ENCODE measurements at regions not wholly inside any gene's neighbourhood (a gene's known extent, or its start where the extent isn't known, plus 50 kb on each side); places are given as distances from the start of the nearest gene placed in this dataset.
"Not testable (repeated sequence)": the region's sequence is repeated elsewhere in the genome, so short reads cannot be mapped to it uniquely, and the experiment has no call there.

- Mint-ChIP-seq H3K36me3 (peaks cover 0 to 4% (median 0%) of the 10 kb centered on the region in 5 donors), H3K27ac (no peak overlapping the region), H3K4me3 (no peak overlapping the region), H3K4me1 (peaks cover 0 to under 1% (median 0%) of the 10 kb centered on the region in 7 donors), H3K9me3 (peaks cover 0 to 5% (median 0%) of the 10 kb centered on the region in 11 donors), H3K27me3 (peaks cover 0 to 10% (median 0%) of the 10 kb centered on the region in 5 donors)
- Histone ChIP-seq H3K9me3 (ENCODE audit: control insufficient read depth in 2 of 3, low read length in 3 of 3) (no peaks in the 10 kb centered on the region), H3K36me3 (ENCODE audit: control insufficient read depth in 2 of 3, insufficient read depth in 3 of 3, low read length in 3 of 3) (no peaks in the 10 kb centered on the region), H3K4me1 (ENCODE audit: control insufficient read depth in 2 of 2, insufficient read depth in 2 of 2, low read length in 2 of 2) (no peaks in the 10 kb centered on the region), H3K4me3 (ENCODE audit: low read length) (no peak overlapping the region), H3K27me3 (ENCODE audit: control insufficient read depth in 2 of 2, insufficient read depth in 2 of 2, low read length in 2 of 2) (no peaks in the 10 kb centered on the region), H3K27ac (ENCODE audit: low read depth, low read length) (no peak overlapping the region)
- CTCF ChIA-PET, result no interaction called here
- DNase-seq (no peak), ATAC-seq (no peak)
- intact Hi-C loops (cut with micrococcal nuclease), result no loop called here
- POLR2A ChIA-PET, result interaction anchor here (0.8 kb wide), 1 partner anchor 9 kb away, joined by 4 read pairs; no protein-coding TSS in a partner anchor
Measured at GRCh38 chr11:69219991-69220390, 64.3 kb downstream of the SMIM38 start.

GRCh38 chr11:69220561-69221051 lies 64.9 kb downstream of the SMIM38 start:
- intact Hi-C loops (cut with micrococcal nuclease), result no loop called here
- H3K27ac Mint-ChIP-seq, result no peak overlapping the region
- ATAC-seq (no peak), DNase-seq (no peak)
- CTCF ChIA-PET, result no interaction called here
- no peaks in the 10 kb centered on the region for H3K9me3 ChIP-seq (ENCODE audit: control insufficient read depth in 2 of 3, low read length in 3 of 3)
- peaks cover 0 to 4% (median 0%) of the 10 kb centered on the region in 5 donors for H3K36me3 Mint-ChIP-seq
- peaks cover 0 to 11% (median 0%) of the 10 kb centered on the region in 11 donors for H3K9me3 Mint-ChIP-seq
- no peak overlapping the region for H3K4me3 Mint-ChIP-seq
- no peaks in the 10 kb centered on the region for H3K4me1 Mint-ChIP-seq
- no peaks in the 10 kb centered on the region for H3K4me1 ChIP-seq (ENCODE audit: control insufficient read depth in 2 of 2, insufficient read depth in 2 of 2, low read length in 2 of 2)
- no peak overlapping the region for H3K27ac ChIP-seq (ENCODE audit: low read depth, low read length)
- H3K27me3 ChIP-seq (ENCODE audit: control insufficient read depth in 2 of 2, insufficient read depth in 2 of 2, low read length in 2 of 2), result no peaks in the 10 kb centered on the region
- no peaks in the 10 kb centered on the region for H3K36me3 ChIP-seq (ENCODE audit: control insufficient read depth in 2 of 3, insufficient read depth in 3 of 3, low read length in 3 of 3)
- H3K4me3 ChIP-seq (ENCODE audit: low read length), result no peak overlapping the region
- POLR2A ChIA-PET, result interaction anchor here (0.8 kb wide), 1 partner anchor 9 kb away, joined by 4 read pairs; no protein-coding TSS in a partner anchor
- peaks cover 0 to 16% (median 0%) of the 10 kb centered on the region in 5 donors for H3K27me3 Mint-ChIP-seq

GRCh38 chr11:69221086-69221485 lies 65.4 kb downstream of the SMIM38 start:
- ATAC-seq, result no peak
- Histone ChIP-seq H3K27me3 (ENCODE audit: control insufficient read depth in 2 of 2, insufficient read depth in 2 of 2, low read length in 2 of 2) (no peaks in the 10 kb centered on the region), H3K9me3 (ENCODE audit: control insufficient read depth in 2 of 3, low read length in 3 of 3) (no peaks in the 10 kb centered on the region), H3K27ac (ENCODE audit: low read depth, low read length) (no peak overlapping the region), H3K36me3 (ENCODE audit: control insufficient read depth in 2 of 3, insufficient read depth in 3 of 3, low read length in 3 of 3) (no peaks in the 10 kb centered on the region), H3K4me3 (ENCODE audit: low read length) (no peak overlapping the region), H3K4me1 (ENCODE audit: control insufficient read depth in 2 of 2, insufficient read depth in 2 of 2, low read length in 2 of 2) (no peaks in the 10 kb centered on the region)
- DNase-seq, result peak in 1 of 9 donors; percentile 8
- ChIA-PET POLR2A (no interaction called here), CTCF (interaction anchor here (0.7 kb wide), 1 partner anchor 120 kb away, joined by 3 read pairs; no protein-coding TSS in a partner anchor)
- Mint-ChIP-seq H3K36me3 (peaks cover 0 to 5% (median 2%) of the 10 kb centered on the region in 5 donors), H3K27ac (no peak overlapping the region), H3K4me1 (no peaks in the 10 kb centered on the region), H3K4me3 (no peak overlapping the region), H3K27me3 (peaks cover 0 to 20% (median 3%) of the 10 kb centered on the region in 5 donors), H3K9me3 (peaks cover under 1 to 16% (median 2%) of the 10 kb centered on the region in 11 donors)
- intact Hi-C loops (cut with micrococcal nuclease), result no loop called here

- H3K4me1 ChIP-seq (ENCODE audit: control insufficient read depth in 2 of 2, insufficient read depth in 2 of 2, low read length in 2 of 2); H3K27ac Mint-ChIP-seq; H3K27ac ChIP-seq (ENCODE audit: low read depth, low read length); H3K9me3 ChIP-seq (ENCODE audit: control insufficient read depth in 2 of 3, low read length in 3 of 3); H3K4me1 Mint-ChIP-seq; intact Hi-C loops (cut with micrococcal nuclease); H3K36me3 ChIP-seq (ENCODE audit: control insufficient read depth in 2 of 3, insufficient read depth in 3 of 3, low read length in 3 of 3); H3K4me3 Mint-ChIP-seq; DNase-seq; H3K27me3 ChIP-seq (ENCODE audit: control insufficient read depth in 2 of 2, insufficient read depth in 2 of 2, low read length in 2 of 2); POLR2A ChIA-PET; H3K4me3 ChIP-seq (ENCODE audit: low read length); H3K36me3 Mint-ChIP-seq; ATAC-seq: not testable (repeated sequence)
- CTCF ChIA-PET, result interaction anchor here (0.7 kb wide), 1 partner anchor 120 kb away, joined by 3 read pairs; no protein-coding TSS in a partner anchor
- Mint-ChIP-seq H3K27me3 (peaks cover 5 to 26% (median 8%) of the 10 kb centered on the region in 5 donors), H3K9me3 (peaks cover 5 to 21% (median 7%) of the 10 kb centered on the region in 11 donors)
Measured at GRCh38 chr11:69221636-69222035, 65.9 kb downstream of the SMIM38 start.

- Histone ChIP-seq H3K36me3 (ENCODE audit: control insufficient read depth in 2 of 3, insufficient read depth in 3 of 3, low read length in 3 of 3) (no peaks in the 10 kb centered on the region), H3K9me3 (ENCODE audit: control insufficient read depth in 2 of 3, low read length in 3 of 3) (no peaks in the 10 kb centered on the region), H3K27me3 (ENCODE audit: control insufficient read depth in 2 of 2, insufficient read depth in 2 of 2, low read length in 2 of 2) (no peaks in the 10 kb centered on the region), H3K4me3 (ENCODE audit: low read length) (no peak overlapping the region), H3K27ac (ENCODE audit: low read depth, low read length) (no peak overlapping the region), H3K4me1 (ENCODE audit: control insufficient read depth in 2 of 2, insufficient read depth in 2 of 2, low read length in 2 of 2) (no peaks in the 10 kb centered on the region)
- ChIA-PET POLR2A (no interaction called here), CTCF (no interaction called here)
- intact Hi-C loops (cut with micrococcal nuclease), result no loop called here
- Mint-ChIP-seq H3K4me3 (no peak overlapping the region), H3K27ac (no peak overlapping the region), H3K36me3 (peaks cover 0 to 21% (median 13%) of the 10 kb centered on the region in 5 donors), H3K9me3 (peaks cover 10 to 38% (median 15%) of the 10 kb centered on the region in 11 donors), H3K27me3 (peaks cover 17 to 36% (median 18%) of the 10 kb centered on the region in 5 donors), H3K4me1 (no peaks in the 10 kb centered on the region)
- DNase-seq (no peak), ATAC-seq (no peak)
Measured at GRCh38 chr11:69227271-69227670, 66.7 kb upstream of the MYEOV start.

- H3K36me3 Mint-ChIP-seq, result peaks cover 0 to 21% (median 13%) of the 10 kb centered on the region in 5 donors
- intact Hi-C loops (cut with micrococcal nuclease), result no loop called here
- no peak overlapping the region for H3K27ac ChIP-seq (ENCODE audit: low read depth, low read length)
- POLR2A ChIA-PET, result no interaction called here
- CTCF ChIA-PET, result no interaction called here
- DNase-seq (no peak), ATAC-seq (no peak)
- H3K4me3 Mint-ChIP-seq, result peak overlapping the region in 1 of 10 donors; percentile 39
- peaks cover 10 to 37% (median 18%) of the 10 kb centered on the region in 11 donors for H3K9me3 Mint-ChIP-seq
- H3K4me1 ChIP-seq (ENCODE audit: control insufficient read depth in 2 of 2, insufficient read depth in 2 of 2, low read length in 2 of 2), result no peaks in the 10 kb centered on the region
- no peak overlapping the region for H3K4me3 ChIP-seq (ENCODE audit: low read length)
- no peak overlapping the region for H3K27ac Mint-ChIP-seq
- H3K36me3 ChIP-seq (ENCODE audit: control insufficient read depth in 2 of 3, insufficient read depth in 3 of 3, low read length in 3 of 3), result no peaks in the 10 kb centered on the region
- no peaks in the 10 kb centered on the region for H3K9me3 ChIP-seq (ENCODE audit: control insufficient read depth in 2 of 3, low read length in 3 of 3)
- H3K27me3 ChIP-seq (ENCODE audit: control insufficient read depth in 2 of 2, insufficient read depth in 2 of 2, low read length in 2 of 2), result no peaks in the 10 kb centered on the region
- H3K27me3 Mint-ChIP-seq, result peaks cover 17 to 31% (median 21%) of the 10 kb centered on the region in 5 donors
- H3K4me1 Mint-ChIP-seq, result no peaks in the 10 kb centered on the region
Measured at GRCh38 chr11:69229511-69229910, 64.4 kb upstream of the MYEOV start.

GRCh38 chr11:69230856-69231425 lies 63.0 kb upstream of the MYEOV start:
- Histone ChIP-seq H3K4me1 (ENCODE audit: control insufficient read depth in 2 of 2, insufficient read depth in 2 of 2, low read length in 2 of 2) (no peaks in the 10 kb centered on the region), H3K9me3 (ENCODE audit: control insufficient read depth in 2 of 3, low read length in 3 of 3) (no peaks in the 10 kb centered on the region), H3K27me3 (ENCODE audit: control insufficient read depth in 2 of 2, insufficient read depth in 2 of 2, low read length in 2 of 2) (no peaks in the 10 kb centered on the region), H3K4me3 (ENCODE audit: low read length) (no peak overlapping the region), H3K36me3 (ENCODE audit: control insufficient read depth in 2 of 3, insufficient read depth in 3 of 3, low read length in 3 of 3) (no peaks in the 10 kb centered on the region), H3K27ac (ENCODE audit: low read depth, low read length) (no peak overlapping the region)
- H3K9me3 Mint-ChIP-seq, result peaks cover 9 to 23% (median 14%) of the 10 kb centered on the region in 11 donors
- H3K27me3 Mint-ChIP-seq, result peaks cover 16 to 22% (median 17%) of the 10 kb centered on the region in 5 donors
- no peak for ATAC-seq
- ChIA-PET POLR2A (interaction anchor here (0.7 kb wide), 1 partner anchor 148 kb away, joined by 3 read pairs; no protein-coding TSS in a partner anchor), CTCF (no interaction called here)
- intact Hi-C loops (cut with micrococcal nuclease), result no loop called here
- DNase-seq, result no peak
- H3K27ac Mint-ChIP-seq, result no peak overlapping the region
- H3K4me1 Mint-ChIP-seq, result no peaks in the 10 kb centered on the region
- H3K36me3 Mint-ChIP-seq, result peaks cover 0 to 21% (median 9%) of the 10 kb centered on the region in 5 donors
- H3K4me3 Mint-ChIP-seq, result no peak overlapping the region
